ENCODE measurements at regions not wholly inside any gene's neighbourhood (a gene's known extent, or its start where the extent isn't known, plus 50 kb on each side); places are given as distances from the start of the nearest gene placed in this dataset.

DNA sequence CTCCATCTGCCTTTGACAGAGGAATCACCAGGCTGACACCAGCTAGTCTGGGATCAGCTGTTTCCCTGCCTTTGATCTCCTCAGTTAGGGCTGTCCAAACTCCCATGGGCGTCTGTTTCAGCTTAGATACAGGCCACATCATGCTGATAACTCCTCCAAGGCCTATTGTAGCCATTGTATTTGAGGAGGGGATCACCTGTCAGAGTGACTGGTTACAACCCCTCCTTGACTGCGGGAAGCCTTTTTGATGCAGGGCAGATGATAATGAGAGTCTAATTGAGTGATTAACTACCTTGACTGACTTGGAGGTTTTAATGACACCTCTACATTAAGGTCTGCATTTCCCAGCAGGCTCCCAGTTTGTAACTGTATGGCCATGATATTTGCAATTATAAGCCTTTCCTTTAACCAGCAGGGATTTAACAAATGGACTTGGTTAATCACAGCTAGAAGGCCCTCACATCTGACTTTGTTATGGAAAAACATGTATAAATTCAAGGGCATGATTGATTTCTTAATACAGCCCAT, 863.5 kb downstream of the KCNJ2 start:
- Histone ChIP-seq H3K4me3 (ENCODE audit: insufficient read depth, low read depth, low read length, poor library complexity, severe bottlenecking) (no peak overlapping the region), H3K27ac (ENCODE audit: insufficient read depth, low read length, poor library complexity, severe bottlenecking) (no peak overlapping the region), H3K9me3 (ENCODE audit: control insufficient read depth, low read length) (no peaks in the 10 kb centered on the region), H3K27me3 (replicated peaks; ENCODE audit: control insufficient read depth, insufficient read depth, low read length, poor library complexity, severe bottlenecking) (no peaks in the 10 kb centered on the region), H3K4me1 (ENCODE audit: control insufficient read depth, insufficient read depth, low read length, poor library complexity, severe bottlenecking) (no peaks in the 10 kb centered on the region), H3K36me3 (ENCODE audit: control insufficient read depth, insufficient read depth, low read length) (no peaks in the 10 kb centered on the region)
- DNase-seq = no peak

DNA sequence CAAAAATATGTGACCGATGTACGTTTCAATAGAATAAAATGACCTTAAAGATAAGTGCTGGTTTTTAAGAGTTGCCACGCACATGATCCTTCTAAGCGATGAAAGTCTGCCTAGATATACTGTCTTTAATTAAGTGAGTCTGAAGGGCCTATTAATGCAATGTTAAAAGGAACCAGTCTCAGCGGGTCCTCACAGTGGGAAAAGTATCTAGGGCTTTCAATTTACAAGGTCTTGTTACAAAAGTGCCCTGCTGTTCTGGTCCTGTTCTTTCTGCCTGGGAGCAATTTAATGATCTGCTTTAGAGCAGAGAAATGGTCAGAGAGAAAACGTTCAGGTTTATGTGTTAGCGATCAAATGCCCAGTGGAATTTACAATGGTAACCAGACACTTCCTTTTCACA, 864.0 kb downstream of the KCNJ2 start:
- Histone ChIP-seq H3K27ac (ENCODE audit: insufficient read depth, low read length, poor library complexity, severe bottlenecking) (no peak overlapping the region), H3K36me3 (ENCODE audit: control insufficient read depth, insufficient read depth, low read length) (no peaks in the 10 kb centered on the region), H3K9me3 (ENCODE audit: control insufficient read depth, low read length) (no peaks in the 10 kb centered on the region), H3K27me3 (replicated peaks; ENCODE audit: control insufficient read depth, insufficient read depth, low read length, poor library complexity, severe bottlenecking) (no peaks in the 10 kb centered on the region), H3K4me1 (ENCODE audit: control insufficient read depth, insufficient read depth, low read length, poor library complexity, severe bottlenecking) (no peaks in the 10 kb centered on the region), H3K4me3 (ENCODE audit: insufficient read depth, low read depth, low read length, poor library complexity, severe bottlenecking) (no peak overlapping the region)
- no peak for DNase-seq

DNA sequence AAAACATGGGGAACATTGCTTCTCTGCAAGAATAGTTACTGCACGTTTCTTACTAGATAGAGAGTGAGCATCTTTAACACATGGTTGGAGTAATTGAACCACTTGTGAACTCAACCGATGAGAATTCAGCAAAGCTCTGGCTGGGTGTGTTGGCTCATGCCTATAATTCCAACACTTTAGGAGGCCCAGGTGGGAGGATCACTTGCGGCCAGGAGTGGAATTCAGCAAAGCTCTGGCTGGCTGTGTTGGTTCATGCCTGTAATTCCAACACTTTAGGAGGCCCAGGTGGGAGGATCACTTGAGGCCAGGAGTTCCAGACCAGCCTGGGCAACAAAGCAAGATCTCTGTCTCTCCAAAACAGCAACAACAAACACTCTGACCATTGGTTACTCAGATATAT, 865.9 kb downstream of the KCNJ2 start:
- no peak for DNase-seq
- H3K27ac ChIP-seq (ENCODE audit: insufficient read depth, low read length, poor library complexity, severe bottlenecking) = no peak overlapping the region
- no peaks in the 10 kb centered on the region for H3K27me3 ChIP-seq (replicated peaks; ENCODE audit: control insufficient read depth, insufficient read depth, low read length, poor library complexity, severe bottlenecking)
- H3K9me3 ChIP-seq (ENCODE audit: control insufficient read depth, low read length) = no peaks in the 10 kb centered on the region
- no peak overlapping the region for H3K4me3 ChIP-seq (ENCODE audit: insufficient read depth, low read depth, low read length, poor library complexity, severe bottlenecking)
- H3K36me3 ChIP-seq (ENCODE audit: control insufficient read depth, insufficient read depth, low read length) = no peaks in the 10 kb centered on the region
- H3K4me1 ChIP-seq (ENCODE audit: control insufficient read depth, insufficient read depth, low read length, poor library complexity, severe bottlenecking) = no peaks in the 10 kb centered on the region

DNA sequence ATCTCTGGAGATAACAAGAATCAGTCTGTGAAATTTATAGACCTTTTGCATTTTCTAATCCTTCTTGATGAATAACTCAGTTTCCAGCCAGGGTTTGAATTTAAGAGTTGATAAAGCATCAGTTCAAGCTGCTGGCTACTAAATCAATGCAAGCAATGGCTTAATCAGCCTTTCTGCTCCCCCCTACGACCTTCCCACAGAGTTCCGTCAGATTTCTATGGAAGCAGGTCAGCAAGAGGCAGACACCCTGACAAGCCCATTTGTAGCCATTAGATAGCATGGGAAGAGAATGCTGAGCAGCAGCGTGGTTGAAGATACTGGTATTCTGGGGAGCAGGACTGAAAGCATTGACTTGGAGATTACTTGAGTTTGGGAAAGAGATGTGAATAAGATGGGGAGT, 868.1 kb downstream of the KCNJ2 start:
- Histone ChIP-seq H3K27me3 (replicated peaks; ENCODE audit: control insufficient read depth, insufficient read depth, low read length, poor library complexity, severe bottlenecking) (no peaks in the 10 kb centered on the region), H3K9me3 (ENCODE audit: control insufficient read depth, low read length) (no peaks in the 10 kb centered on the region), H3K27ac (ENCODE audit: insufficient read depth, low read length, poor library complexity, severe bottlenecking) (no peak overlapping the region), H3K36me3 (ENCODE audit: control insufficient read depth, insufficient read depth, low read length) (no peaks in the 10 kb centered on the region), H3K4me3 (ENCODE audit: insufficient read depth, low read depth, low read length, poor library complexity, severe bottlenecking) (no peak overlapping the region), H3K4me1 (ENCODE audit: control insufficient read depth, insufficient read depth, low read length, poor library complexity, severe bottlenecking) (no peaks in the 10 kb centered on the region)
- no peak for DNase-seq

DNA sequence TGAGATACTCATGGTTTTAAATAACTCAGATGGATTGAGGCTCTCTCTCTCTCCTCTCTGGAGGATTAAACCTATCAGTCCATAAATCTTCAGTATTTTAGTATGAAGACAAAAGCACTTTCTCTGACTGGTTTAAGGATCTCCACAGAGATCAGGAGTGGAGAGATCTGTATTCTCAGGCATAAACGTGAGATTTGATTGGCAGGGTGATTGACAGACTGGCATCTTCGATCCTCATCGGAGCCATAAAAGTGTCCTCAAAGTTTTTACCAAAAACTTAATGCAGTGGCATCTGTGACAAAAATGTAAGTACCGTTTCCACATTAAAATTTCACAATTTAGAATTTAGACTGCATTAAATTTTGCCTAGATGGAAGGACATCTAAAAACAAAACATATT, 870.1 kb downstream of the KCNJ2 start:
- Histone ChIP-seq H3K36me3 (ENCODE audit: control insufficient read depth, insufficient read depth, low read length) (no peaks in the 10 kb centered on the region), H3K27me3 (replicated peaks; ENCODE audit: control insufficient read depth, insufficient read depth, low read length, poor library complexity, severe bottlenecking) (no peaks in the 10 kb centered on the region), H3K4me3 (ENCODE audit: insufficient read depth, low read depth, low read length, poor library complexity, severe bottlenecking) (no peak overlapping the region), H3K4me1 (ENCODE audit: control insufficient read depth, insufficient read depth, low read length, poor library complexity, severe bottlenecking) (no peaks in the 10 kb centered on the region), H3K27ac (ENCODE audit: insufficient read depth, low read length, poor library complexity, severe bottlenecking) (no peak overlapping the region), H3K9me3 (ENCODE audit: control insufficient read depth, low read length) (no peaks in the 10 kb centered on the region)
- DNase-seq = no peak

DNA sequence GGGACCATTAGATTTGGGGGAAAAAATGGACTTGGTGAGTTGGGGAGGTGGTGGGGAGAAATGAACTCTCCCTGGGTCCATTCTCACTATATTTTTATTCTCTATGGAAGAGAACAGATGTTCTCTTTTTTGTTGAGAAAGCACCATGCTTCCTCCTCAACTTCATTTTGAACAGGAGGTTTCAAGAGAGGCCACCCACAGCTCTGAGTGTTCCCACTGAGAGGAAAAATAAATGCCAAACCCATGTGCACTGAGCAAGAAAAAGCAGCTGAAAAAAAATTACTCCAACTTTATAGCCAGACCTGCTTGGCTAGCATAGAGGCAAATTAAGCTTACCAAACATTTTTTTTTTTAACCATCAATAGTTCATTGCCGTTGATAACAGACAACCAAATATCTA, 883.6 kb downstream of the KCNJ2 start:
- H3K4me3 ChIP-seq (ENCODE audit: insufficient read depth, low read depth, low read length, poor library complexity, severe bottlenecking) = no peak overlapping the region
- H3K9me3 ChIP-seq (ENCODE audit: control insufficient read depth, low read length) = no peaks in the 10 kb centered on the region
- DNase-seq = no peak
- no peaks in the 10 kb centered on the region for H3K4me1 ChIP-seq (ENCODE audit: control insufficient read depth, insufficient read depth, low read length, poor library complexity, severe bottlenecking)
- H3K27me3 ChIP-seq (replicated peaks; ENCODE audit: control insufficient read depth, insufficient read depth, low read length, poor library complexity, severe bottlenecking) = no peaks in the 10 kb centered on the region
- H3K36me3 ChIP-seq (ENCODE audit: control insufficient read depth, insufficient read depth, low read length) = no peaks in the 10 kb centered on the region
- no peak overlapping the region for H3K27ac ChIP-seq (ENCODE audit: insufficient read depth, low read length, poor library complexity, severe bottlenecking)

DNA sequence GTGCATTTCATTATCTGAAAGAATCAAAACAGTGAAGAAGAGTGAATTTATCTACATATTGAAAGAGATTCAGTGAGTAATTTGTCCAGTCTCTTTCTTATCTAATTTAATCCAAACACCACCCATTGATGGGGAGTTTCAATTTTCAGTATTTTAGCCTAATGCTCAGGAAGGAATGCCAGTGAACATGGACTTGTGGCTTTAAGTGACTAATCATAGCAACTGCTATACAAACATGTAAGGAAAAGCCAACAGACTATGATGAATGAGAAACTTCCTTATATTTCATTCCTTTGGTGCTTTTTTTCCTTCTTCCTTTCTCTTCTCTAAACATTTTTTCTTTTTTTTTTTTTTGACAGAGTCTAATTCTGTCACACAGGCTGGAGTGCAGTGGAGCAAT, 885.8 kb downstream of the KCNJ2 start:
- Histone ChIP-seq H3K4me1 (ENCODE audit: control insufficient read depth, insufficient read depth, low read length, poor library complexity, severe bottlenecking) (no peaks in the 10 kb centered on the region), H3K4me3 (ENCODE audit: insufficient read depth, low read depth, low read length, poor library complexity, severe bottlenecking) (no peak overlapping the region)
- no peak for DNase-seq

DNA sequence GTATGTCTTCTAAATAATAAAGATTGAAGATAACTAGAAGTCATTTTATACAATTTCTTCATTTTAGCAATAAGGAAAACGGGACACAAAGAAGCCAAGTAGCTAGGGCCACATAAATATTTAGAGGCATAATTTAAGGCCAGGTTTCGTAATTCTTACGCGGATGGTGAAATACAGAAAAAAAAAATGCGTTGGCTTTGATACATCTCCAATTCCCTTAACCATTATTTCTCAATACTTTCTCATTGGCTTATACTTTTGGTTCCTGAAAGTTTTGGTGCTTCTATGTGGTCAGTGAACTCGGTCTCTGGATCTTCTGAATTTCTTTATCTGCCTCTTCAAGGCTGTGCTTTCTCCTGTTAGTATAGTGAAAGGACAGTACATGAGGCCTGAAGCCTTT, 888.1 kb downstream of the KCNJ2 start:
- no peaks in the 10 kb centered on the region for H3K36me3 ChIP-seq (ENCODE audit: control insufficient read depth, insufficient read depth, low read length)
- DNase-seq = no peak

More for the DNA sequence above, 885.8 kb downstream of the KCNJ2 start:
- Histone ChIP-seq H3K27ac (ENCODE audit: insufficient read depth, low read length, poor library complexity, severe bottlenecking) (no peak overlapping the region), H3K36me3 (ENCODE audit: control insufficient read depth, insufficient read depth, low read length) (no peaks in the 10 kb centered on the region), H3K9me3 (ENCODE audit: control insufficient read depth, low read length) (no peaks in the 10 kb centered on the region), H3K27me3 (replicated peaks; ENCODE audit: control insufficient read depth, insufficient read depth, low read length, poor library complexity, severe bottlenecking) (no peaks in the 10 kb centered on the region)

DNA sequence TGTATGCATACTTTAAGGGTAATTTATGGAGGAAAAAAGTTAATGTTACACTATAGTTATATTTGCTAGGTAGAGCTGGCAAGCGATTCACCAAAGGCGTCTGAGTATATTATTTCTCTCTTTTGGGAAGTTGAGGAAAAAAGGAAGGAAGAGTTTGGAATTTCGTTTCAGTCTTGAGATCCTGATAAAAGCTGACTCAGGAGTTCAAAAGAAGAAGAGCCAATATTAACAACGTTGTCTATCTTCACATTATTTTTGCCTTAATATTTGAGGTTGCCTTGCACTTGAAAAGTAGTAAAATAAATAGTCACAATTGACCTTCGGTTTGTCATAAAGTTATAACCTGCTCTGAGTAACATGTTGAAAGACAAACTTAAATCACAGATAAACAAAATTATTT, 888.6 kb downstream of the KCNJ2 start:
- H3K9me3 ChIP-seq (ENCODE audit: control insufficient read depth, low read length) = no peaks in the 10 kb centered on the region
- DNase-seq = no peak
- no peak overlapping the region for H3K27ac ChIP-seq (ENCODE audit: insufficient read depth, low read length, poor library complexity, severe bottlenecking)
- no peaks in the 10 kb centered on the region for H3K4me1 ChIP-seq (ENCODE audit: control insufficient read depth, insufficient read depth, low read length, poor library complexity, severe bottlenecking)
- no peak overlapping the region for H3K4me3 ChIP-seq (ENCODE audit: insufficient read depth, low read depth, low read length, poor library complexity, severe bottlenecking)
- H3K27me3 ChIP-seq (replicated peaks; ENCODE audit: control insufficient read depth, insufficient read depth, low read length, poor library complexity, severe bottlenecking) = no peaks in the 10 kb centered on the region
- no peaks in the 10 kb centered on the region for H3K36me3 ChIP-seq (ENCODE audit: control insufficient read depth, insufficient read depth, low read length)

More for the DNA sequence above, 888.1 kb downstream of the KCNJ2 start:
- no peak overlapping the region for H3K27ac ChIP-seq (ENCODE audit: insufficient read depth, low read length, poor library complexity, severe bottlenecking)
- no peaks in the 10 kb centered on the region for H3K4me1 ChIP-seq (ENCODE audit: control insufficient read depth, insufficient read depth, low read length, poor library complexity, severe bottlenecking)
- no peaks in the 10 kb centered on the region for H3K9me3 ChIP-seq (ENCODE audit: control insufficient read depth, low read length)
- no peak overlapping the region for H3K4me3 ChIP-seq (ENCODE audit: insufficient read depth, low read depth, low read length, poor library complexity, severe bottlenecking)
- no peaks in the 10 kb centered on the region for H3K27me3 ChIP-seq (replicated peaks; ENCODE audit: control insufficient read depth, insufficient read depth, low read length, poor library complexity, severe bottlenecking)

DNA sequence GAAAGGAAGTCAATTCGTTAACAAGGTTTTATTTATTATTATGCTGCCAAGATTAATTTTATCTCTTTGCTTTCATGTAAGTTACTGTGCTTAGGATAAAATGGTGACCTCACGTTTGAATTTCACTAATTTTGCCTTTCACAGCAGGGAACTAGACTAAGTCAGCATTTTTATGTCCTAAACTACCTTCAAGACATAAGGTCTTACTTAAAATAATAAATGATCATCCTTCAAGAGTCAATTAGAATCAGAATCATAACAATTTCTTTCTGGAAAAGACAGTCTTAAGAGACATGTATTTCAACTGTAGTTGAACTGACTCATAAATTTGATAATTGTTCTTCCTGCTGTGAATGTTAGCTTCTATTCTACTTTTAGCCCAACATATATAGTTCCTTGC, 893.8 kb downstream of the KCNJ2 start:
- Histone ChIP-seq H3K36me3 (ENCODE audit: control insufficient read depth, insufficient read depth, low read length) (no peaks in the 10 kb centered on the region), H3K4me3 (ENCODE audit: insufficient read depth, low read depth, low read length, poor library complexity, severe bottlenecking) (no peak overlapping the region), H3K27ac (ENCODE audit: insufficient read depth, low read length, poor library complexity, severe bottlenecking) (no peak overlapping the region), H3K4me1 (ENCODE audit: control insufficient read depth, insufficient read depth, low read length, poor library complexity, severe bottlenecking) (no peaks in the 10 kb centered on the region), H3K9me3 (ENCODE audit: control insufficient read depth, low read length) (no peaks in the 10 kb centered on the region), H3K27me3 (replicated peaks; ENCODE audit: control insufficient read depth, insufficient read depth, low read length, poor library complexity, severe bottlenecking) (no peaks in the 10 kb centered on the region)
- no peak for DNase-seq

DNA sequence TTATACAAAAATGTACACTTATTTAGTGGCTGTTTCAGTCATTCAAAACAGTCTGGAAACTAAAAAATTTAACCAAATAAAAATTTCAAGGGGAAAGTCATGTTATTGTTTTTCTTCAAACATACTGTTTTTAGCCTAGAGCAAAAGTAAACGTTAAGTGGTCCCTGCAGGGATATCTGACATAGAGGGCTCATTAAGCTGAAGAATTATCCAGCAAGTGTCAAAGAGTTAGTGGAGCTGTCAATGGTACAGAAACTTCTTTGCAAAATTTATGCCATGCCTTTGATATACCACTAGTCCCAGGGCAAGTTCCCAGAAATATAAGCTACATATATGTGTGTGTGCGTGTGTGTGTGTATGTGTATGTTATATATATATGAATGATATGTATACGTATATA, 894.2 kb downstream of the KCNJ2 start:
- no peaks in the 10 kb centered on the region for H3K9me3 ChIP-seq (ENCODE audit: control insufficient read depth, low read length)
- no peaks in the 10 kb centered on the region for H3K36me3 ChIP-seq (ENCODE audit: control insufficient read depth, insufficient read depth, low read length)
- no peaks in the 10 kb centered on the region for H3K27me3 ChIP-seq (replicated peaks; ENCODE audit: control insufficient read depth, insufficient read depth, low read length, poor library complexity, severe bottlenecking)
- H3K4me3 ChIP-seq (ENCODE audit: insufficient read depth, low read depth, low read length, poor library complexity, severe bottlenecking) = no peak overlapping the region
- H3K4me1 ChIP-seq (ENCODE audit: control insufficient read depth, insufficient read depth, low read length, poor library complexity, severe bottlenecking) = no peaks in the 10 kb centered on the region
- no peak for DNase-seq
- no peak overlapping the region for H3K27ac ChIP-seq (ENCODE audit: insufficient read depth, low read length, poor library complexity, severe bottlenecking)
